Stimulated activated CD4-positive, alpha-beta T cell treated with anti-CD3 and anti-CD28 coated beads, Interleukin-15, amount 100 ng/mL, for 24 hours (primary cell): ENCODE measurements at regions not wholly inside any gene's neighbourhood (a gene's known extent, or its start where the extent isn't known, plus 50 kb on each side); places are given as distances from the start of the nearest gene placed in this dataset.

Source experiments
- DNase-seq: peaks from one replicate; pipeline ENCODE4 v3.0.0-alpha.2; 2020

- no peak for DNase-seq
Observed at GRCh38 chr5:143729334-143729946, 82.5 kb upstream of the HMHB1 start.

GRCh38 chr5:143723159-143723558 lies 88.8 kb upstream of the HMHB1 start:
- no peak for DNase-seq

DNA sequence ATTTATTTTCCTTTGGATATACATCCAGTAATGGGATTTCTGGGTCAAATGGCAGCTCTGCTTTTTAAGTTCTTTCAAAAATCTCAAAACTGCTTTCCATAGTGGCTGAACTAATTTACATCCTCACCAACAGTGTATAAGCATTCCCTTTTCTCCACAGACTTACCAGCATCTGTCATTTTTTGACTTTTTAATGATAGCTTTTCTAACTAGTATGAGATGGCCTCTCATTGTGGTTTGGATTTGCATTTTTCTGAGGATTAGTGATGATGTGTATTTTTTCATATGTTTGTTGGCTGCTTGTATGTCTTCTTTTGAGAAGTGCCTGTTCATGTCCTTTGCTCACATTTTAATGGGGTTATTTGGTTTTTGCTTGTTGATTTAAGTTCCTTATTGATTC lies 90.0 kb upstream of the HMHB1 start:
- no peak for DNase-seq

- no peak for DNase-seq
Observed at GRCh38 chr5:143720689-143721088, 91.3 kb upstream of the HMHB1 start.

- DNase-seq, result no peak
Observed at GRCh38 chr5:143717400-143717799, 94.6 kb upstream of the HMHB1 start.

GRCh38 chr5:143716881-143717280 lies 95.1 kb upstream of the HMHB1 start:
- no peak for DNase-seq

GRCh38 chr5:143715616-143716015 lies 96.3 kb upstream of the HMHB1 start:
- DNase-seq, result no peak

GRCh38 chr5:143714629-143715028 lies 97.3 kb upstream of the HMHB1 start:
- no peak for DNase-seq

- no peak for DNase-seq
Observed at GRCh38 chr5:143713047-143714003, 98.6 kb upstream of the HMHB1 start.

- DNase-seq, result no peak
Observed at GRCh38 chr5:143708672-143709071, 103.3 kb upstream of the HMHB1 start.

- no peak for DNase-seq
Observed at GRCh38 chr5:143707806-143708205, 104.2 kb upstream of the HMHB1 start.

DNA sequence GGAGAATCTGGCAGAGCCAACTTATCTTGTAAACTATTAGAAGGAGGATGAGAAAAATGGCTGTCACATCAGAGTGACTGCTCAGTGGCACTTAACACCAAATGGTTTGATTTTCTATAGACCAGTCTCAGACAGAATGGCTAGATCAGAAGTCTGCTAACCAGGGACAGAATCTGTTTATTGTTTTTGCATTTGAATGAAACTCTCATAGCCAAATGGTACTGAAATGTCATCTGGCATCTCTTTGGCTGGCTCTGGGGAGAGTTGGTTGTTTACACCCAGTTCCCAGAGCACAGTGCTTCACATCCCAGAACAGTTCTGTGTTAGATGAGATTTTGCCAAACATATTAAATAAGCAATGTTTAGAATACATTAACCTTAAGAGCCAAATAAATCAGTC lies 106.6 kb upstream of the HMHB1 start:
- no peak for DNase-seq

DNA sequence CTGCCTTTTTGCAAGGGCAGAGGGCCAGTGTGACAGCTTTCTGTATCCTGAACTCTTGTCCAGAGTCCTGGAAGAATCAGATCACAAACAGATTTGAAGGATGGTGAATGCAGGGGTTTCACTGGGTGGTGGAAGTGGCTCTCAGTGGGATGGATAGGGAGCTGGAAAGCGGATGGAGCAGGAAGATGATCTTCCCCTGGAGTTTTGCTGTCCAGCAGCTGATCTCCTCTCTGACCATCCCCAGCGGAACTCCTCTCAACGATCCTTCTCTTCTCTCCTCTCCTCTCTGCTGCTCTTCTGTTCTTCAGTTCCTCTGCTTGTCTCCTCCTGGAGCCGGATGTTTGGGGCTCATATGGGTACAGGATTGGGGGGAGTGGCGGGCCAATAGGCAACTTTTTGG lies 108.3 kb upstream of the HMHB1 start:
- no peak for DNase-seq

DNA sequence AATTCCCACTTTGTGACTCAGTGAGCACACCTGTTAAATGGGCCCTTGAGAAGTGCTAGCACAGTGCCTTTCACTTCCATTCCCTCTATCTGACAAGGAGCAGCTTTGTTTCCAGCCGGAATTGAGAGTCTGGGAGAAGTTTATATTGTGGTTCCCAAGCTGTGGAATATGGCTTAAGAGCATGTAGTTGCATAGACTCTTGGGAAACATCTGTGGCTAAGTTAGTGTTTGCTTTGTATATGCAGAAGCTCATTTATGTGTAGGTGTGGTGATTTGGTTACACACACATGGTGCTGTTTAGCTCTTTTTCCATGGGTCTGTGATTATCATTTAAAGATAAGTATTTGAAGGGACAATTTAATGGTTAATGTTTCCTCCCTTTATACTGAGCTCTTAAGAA lies 110.5 kb upstream of the HMHB1 start:
- DNase-seq, result no peak

DNA sequence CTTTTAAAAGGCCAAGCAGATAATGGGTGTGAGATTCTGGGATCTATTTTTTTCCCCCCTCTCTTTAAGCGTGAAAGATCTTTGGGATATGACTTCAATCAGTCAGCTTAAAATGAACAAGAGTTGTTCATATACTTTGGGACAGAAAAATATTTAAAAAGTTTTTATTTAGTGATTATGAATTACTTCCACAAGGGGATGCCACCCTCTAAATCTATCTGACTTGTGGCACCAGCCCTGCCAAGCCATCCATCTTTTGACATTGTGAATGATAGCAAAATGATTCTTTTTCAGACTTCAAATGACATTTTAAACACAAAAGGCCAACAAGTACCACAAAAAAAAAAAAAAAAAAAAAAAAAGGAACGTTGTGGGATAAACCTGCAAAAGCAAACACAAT lies 111.0 kb upstream of the HMHB1 start:
- DNase-seq, result no peak

DNA sequence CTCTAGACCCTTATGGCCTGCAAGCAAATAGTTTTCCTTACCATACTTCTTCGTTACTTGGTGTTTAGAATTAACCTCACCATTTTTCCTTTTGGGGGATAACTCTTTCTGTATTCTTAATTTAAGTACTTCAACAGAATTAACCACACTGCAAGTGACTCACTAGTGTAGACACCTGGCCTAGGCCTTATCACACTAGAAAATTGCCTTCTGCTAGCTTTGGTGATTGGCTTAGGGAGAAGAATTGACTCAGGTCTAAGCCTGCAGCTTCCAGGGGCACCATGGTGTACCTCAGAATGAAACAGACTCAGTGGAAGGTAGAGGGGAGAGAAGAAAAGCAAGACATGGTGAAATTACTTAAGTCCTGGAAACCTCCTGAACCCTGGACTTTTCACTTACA lies 112.8 kb upstream of the HMHB1 start:
- peak; percentile 25 for DNase-seq

- peak; percentile 28 for DNase-seq
Observed at GRCh38 chr5:143698574-143698973, 113.4 kb upstream of the HMHB1 start.

DNA sequence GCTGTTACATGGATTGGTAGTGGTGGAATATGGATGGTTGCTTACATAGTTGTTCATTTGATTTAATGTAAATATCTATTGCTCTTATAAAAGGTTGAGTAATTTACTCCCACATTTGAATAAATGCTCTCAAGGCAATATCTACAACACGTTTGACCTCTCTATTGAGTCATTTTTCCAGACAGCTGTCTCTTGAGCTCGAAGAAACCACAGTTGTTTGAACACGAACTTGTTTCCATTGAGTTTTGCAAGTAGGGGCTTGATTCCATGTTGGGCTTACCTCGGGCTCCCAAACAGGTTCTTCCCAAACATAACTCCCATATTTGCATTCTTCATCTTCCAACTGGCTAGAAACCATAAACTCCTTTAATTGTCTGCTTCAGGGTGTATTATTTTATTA lies 115.0 kb upstream of the HMHB1 start:
- no peak for DNase-seq

DNA sequence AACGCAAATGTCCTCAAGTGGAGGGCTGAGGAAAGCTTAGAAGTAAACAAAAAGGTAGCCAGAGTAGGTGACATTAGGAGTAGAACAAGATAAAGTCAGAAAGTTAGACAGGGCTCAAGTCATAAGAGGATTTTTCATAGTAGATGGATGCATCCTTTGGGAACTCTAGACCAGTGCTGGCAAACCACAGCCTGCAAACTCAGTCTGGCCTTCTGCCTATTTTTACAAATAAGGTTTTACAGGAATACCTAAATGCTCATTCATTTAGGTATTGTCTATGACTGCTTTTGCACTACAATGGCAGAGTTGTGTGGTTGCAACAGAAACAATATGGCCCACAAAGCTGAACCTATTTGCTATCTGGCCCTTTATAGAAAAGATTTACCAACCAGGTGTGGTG lies 116.0 kb upstream of the HMHB1 start:
- no peak for DNase-seq

GRCh38 chr5:143695244-143695864 lies 116.6 kb upstream of the HMHB1 start:
- DNase-seq, result no peak

- DNase-seq, result no peak
Observed at GRCh38 chr5:143694357-143694756, 117.6 kb upstream of the HMHB1 start.

- DNase-seq, result no peak
Observed at GRCh38 chr5:143693651-143694252, 118.2 kb upstream of the HMHB1 start.

DNA sequence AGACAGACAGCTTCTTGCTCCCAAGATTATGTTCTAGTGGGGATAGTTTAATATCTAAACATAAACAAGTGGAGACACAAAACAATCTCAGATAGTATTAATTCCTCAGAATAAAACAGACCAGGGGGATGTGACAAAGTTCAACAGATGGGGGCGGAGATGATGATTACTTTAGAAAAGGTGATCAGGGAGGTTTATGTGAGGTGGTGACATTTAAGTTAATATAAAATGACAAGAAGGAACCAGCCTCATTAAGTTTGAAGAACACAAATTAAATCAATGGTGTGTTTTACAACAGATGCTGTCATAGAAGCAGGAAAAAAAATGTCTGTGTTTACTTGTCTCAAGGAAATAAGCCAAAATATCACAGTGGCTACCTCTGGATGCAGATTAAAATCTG lies 119.6 kb upstream of the HMHB1 start:
- no peak for DNase-seq

GRCh38 chr5:143691945-143692290 lies 120.0 kb upstream of the HMHB1 start:
- DNase-seq, result no peak
